Adipocyte (in vitro differentiated cells): ENCODE measurements at regions not wholly inside any gene's neighbourhood (a gene's known extent, or its start where the extent isn't known, plus 50 kb on each side); places are given as distances from the start of the nearest gene placed in this dataset.

ENCODE experiments used
- DNase-seq: peaks from one replicate; pipeline ENCODE4 v3.0.0-alpha.2; 2015; ENCODE audit warnings: low read depth
- H3K27me3 ChIP-seq: replicated peaks from 2 replicates; pipeline ENCODE4 v1.7.0; 2013; ENCODE audit warnings: mild to moderate bottlenecking, low read length, moderate library complexity; ENCODE audit not compliant: control insufficient read depth, insufficient read depth
- H3K36me3 ChIP-seq: 2 replicates; pipeline ENCODE4 v1.7.0; 2013; ENCODE audit warnings: low read length, mild to moderate bottlenecking, moderate library complexity; ENCODE audit not compliant: control insufficient read depth, insufficient read depth, severe bottlenecking
- H3K4me1 ChIP-seq: 2 replicates; pipeline ENCODE4 v1.7.0; 2013; ENCODE audit warnings: mild to moderate bottlenecking, low read length, moderate library complexity; ENCODE audit not compliant: control insufficient read depth, insufficient read depth
- H3K4me3 ChIP-seq: 2 replicates; pipeline ENCODE4 v1.7.0; 2013; ENCODE audit warnings: mild to moderate bottlenecking, low read length, moderate library complexity
- H3K9ac ChIP-seq: 2 replicates; pipeline ENCODE4 v1.7.0; 2013; ENCODE audit warnings: mild to moderate bottlenecking, low read length, moderate library complexity
- H3K9me3 ChIP-seq: 2 replicates; pipeline ENCODE4 v1.7.0; 2013; ENCODE audit warnings: mild to moderate bottlenecking, low read length, moderate library complexity; ENCODE audit not compliant: control insufficient read depth

DNA sequence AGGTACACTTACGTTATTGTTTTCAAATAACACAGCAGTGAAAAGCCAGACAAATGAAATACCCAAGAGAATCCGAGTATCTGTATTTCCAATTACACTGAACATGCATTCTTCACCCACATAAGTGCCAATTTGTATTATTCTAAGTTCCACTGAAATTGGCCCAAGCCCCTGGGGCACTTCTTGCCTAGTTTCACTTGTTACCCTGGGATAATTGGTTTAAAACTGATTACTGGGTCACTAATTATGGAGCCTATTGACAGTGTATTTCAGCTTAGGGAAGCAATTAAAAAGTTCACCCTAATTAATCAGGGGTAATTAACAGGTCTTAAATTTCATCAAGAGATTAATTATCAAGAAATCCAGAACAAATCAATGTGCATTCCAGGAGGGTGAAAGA lies 60.5 kb upstream of the HS3ST2 start:
- Histone ChIP-seq H3K36me3 (no peaks in the 10 kb centered on the region), H3K4me3 (no peak overlapping the region), H3K27me3 (peaks cover 12% of the 10 kb centered on the region), H3K9me3 (no peaks in the 10 kb centered on the region), H3K9ac (no peak overlapping the region), H3K4me1 (no peaks in the 10 kb centered on the region)
- DNase-seq, result no peak

DNA sequence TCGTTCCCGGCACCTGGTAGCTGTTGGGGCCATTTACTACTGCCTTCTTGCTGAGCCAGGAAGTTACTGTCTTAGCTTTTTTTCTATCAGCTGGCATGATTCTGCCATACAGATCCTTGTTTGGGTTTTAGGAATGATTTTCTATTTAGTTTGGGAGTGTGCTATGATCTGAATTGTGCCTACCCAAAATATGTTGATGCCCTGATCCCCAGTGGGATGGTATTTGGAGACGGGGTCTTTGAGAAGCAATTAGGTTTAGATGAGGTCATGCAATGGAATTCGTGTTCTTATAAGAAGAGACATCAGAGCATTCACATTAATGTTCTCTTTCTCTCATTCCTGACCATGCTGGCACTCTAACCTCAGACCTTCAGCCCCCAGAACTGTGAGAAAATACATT lies 59.4 kb upstream of the HS3ST2 start:
- no peak for DNase-seq
- peaks cover 12% of the 10 kb centered on the region for H3K27me3 ChIP-seq
- H3K4me3 ChIP-seq, result no peak overlapping the region
- no peak overlapping the region for H3K9ac ChIP-seq
- no peaks in the 10 kb centered on the region for H3K4me1 ChIP-seq
- H3K36me3 ChIP-seq, result no peaks in the 10 kb centered on the region
- H3K9me3 ChIP-seq, result no peaks in the 10 kb centered on the region

DNA sequence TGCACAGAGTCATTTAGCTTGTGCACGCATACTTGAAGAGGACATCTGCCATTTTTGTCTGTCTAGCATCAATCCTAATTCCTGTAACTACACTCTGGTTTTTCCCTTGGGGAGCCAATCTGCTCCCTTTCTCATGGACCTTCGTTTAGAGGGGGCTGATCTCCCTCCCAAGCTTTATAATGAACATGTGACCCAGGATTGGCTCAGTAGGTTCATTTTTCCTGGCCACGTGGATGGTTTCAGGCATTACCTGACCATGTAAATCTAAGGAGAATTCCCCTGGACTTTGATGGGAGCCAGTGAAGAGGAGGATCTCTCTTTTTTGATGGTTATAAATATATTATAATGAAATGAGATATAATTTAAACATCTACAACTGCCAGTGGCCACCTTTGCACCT lies 56.8 kb upstream of the HS3ST2 start:
- no peak for DNase-seq
- no peak overlapping the region for H3K9ac ChIP-seq
- no peaks in the 10 kb centered on the region for H3K4me1 ChIP-seq
- H3K9me3 ChIP-seq, result no peaks in the 10 kb centered on the region
- H3K27me3 ChIP-seq, result peaks cover 9% of the 10 kb centered on the region
- no peak overlapping the region for H3K4me3 ChIP-seq
- H3K36me3 ChIP-seq, result no peaks in the 10 kb centered on the region

DNA sequence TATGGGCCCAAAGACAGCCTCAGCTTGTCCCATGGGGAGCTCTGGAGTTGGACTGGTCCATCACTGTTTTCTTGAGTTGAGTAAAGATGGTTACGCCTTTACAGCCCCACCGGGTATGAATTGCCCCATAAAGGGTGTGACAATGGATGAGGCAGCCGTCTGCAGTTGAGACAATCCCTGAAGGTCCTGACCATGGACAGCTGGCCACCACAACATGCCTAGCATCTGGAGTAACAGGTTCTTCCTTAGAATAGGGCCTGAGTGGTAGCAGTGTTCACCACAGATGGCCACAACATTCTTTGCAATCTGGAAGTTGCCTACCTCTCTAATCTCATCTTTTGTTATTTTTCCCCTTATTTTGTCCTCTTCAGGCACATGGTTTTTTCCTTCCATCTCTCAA lies 51.5 kb upstream of the HS3ST2 start:
- no peak for DNase-seq
- H3K4me3 ChIP-seq, result no peak overlapping the region

DNA sequence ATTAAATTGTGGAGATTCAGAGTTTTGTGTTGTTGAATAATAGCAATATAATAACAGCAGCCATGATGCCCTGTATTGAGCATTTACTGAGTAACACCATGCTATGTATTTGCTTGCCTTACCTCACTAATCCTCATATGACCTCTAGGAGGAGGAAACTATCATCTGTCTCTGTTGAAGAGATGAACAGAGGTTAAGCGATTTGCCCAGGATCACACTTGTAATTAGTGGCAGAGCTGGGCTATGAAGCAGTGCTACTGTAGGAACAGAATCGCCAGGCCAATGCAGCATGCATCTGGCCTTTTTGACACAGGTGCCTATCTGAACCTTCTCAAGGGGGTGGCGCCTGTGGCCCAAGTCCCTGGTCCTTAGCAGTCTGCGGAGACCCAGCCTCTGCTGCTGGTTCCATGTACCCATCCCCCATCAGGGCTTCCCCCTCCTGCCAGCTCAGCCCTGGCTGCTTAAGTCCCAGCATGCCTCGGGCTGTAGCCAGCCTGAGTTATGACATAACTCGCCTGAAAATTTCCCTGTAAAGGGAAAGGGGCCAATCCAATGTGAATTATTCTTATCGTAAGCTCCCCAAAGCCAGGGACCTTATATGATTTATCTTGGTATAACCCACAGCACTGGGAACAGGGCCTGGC lies 50.4 kb upstream of the HS3ST2 start:
- no peaks in the 10 kb centered on the region for H3K9me3 ChIP-seq
- H3K4me3 ChIP-seq, result no peak overlapping the region
- H3K4me1 ChIP-seq, result no peaks in the 10 kb centered on the region
- no peaks in the 10 kb centered on the region for H3K27me3 ChIP-seq
- no peak for DNase-seq
- no peak overlapping the region for H3K9ac ChIP-seq
- H3K36me3 ChIP-seq, result no peaks in the 10 kb centered on the region

More for the DNA sequence above, 51.5 kb upstream of the HS3ST2 start:
- Histone ChIP-seq H3K4me1 (no peaks in the 10 kb centered on the region), H3K9me3 (no peaks in the 10 kb centered on the region), H3K36me3 (no peaks in the 10 kb centered on the region), H3K9ac (no peak overlapping the region), H3K27me3 (no peaks in the 10 kb centered on the region)
